Gastrocnemius medialis (tissue), 4 donors: ENCODE measurements at regions not wholly inside any gene's neighbourhood (a gene's known extent, or its start where the extent isn't known, plus 50 kb on each side); places are given as distances from the start of the nearest gene placed in this dataset.

Experiments
- ATAC-seq, 2 donors: fragments of 150-250 bp; one replicate each; pipeline ENCODE4 v1.9.1; 2016
- DNase-seq, 2 donors: peaks; one replicate each; pipeline ENCODE4 v3.0.0-alpha.2; 2019
- H3K27ac ChIP-seq, 4 donors: fragments of 200-600 bp; sonication (generic); 1 replicate in 1 of 4; 2 replicates in 3 of 4; pipeline ENCODE4 v1.5.1; 2016 to 2018; ENCODE audit warnings: mild to moderate bottlenecking in 2 of 4, moderate library complexity in 1 of 4
- H3K27me3 ChIP-seq, 3 donors: fragments of 200-600 bp; sonication (generic) in 2 of 3; 1 replicate in 1 of 3; 2 replicates in 2 of 3; pipeline versions ENCODE4 v1.5.1 to v1.6.0; 2016 to 2019; ENCODE audit warnings: mild to moderate bottlenecking in 1 of 3, moderate library complexity in 1 of 3
- H3K36me3 ChIP-seq, 2 donors: fragments of 200-600 bp; sonication (generic) in 1 of 2; one replicate each; pipeline ENCODE4 v1.5.1; 2017 to 2018
- H3K4me1 ChIP-seq, 2 donors: fragments of 200-600 bp; sonication (generic) in 1 of 2; one replicate each; pipeline ENCODE4 v1.5.1; 2016 to 2017; ENCODE audit warnings: mild to moderate bottlenecking in 2 of 2
- H3K4me3 ChIP-seq, 4 donors: fragments of 200-600 bp; sonication (generic) in 3 of 4; 1 replicate in 1 of 4; 2 replicates in 3 of 4; pipeline ENCODE4 v1.5.1; 2016 to 2019; ENCODE audit warnings: mild to moderate bottlenecking in 2 of 4
- H3K9me3 ChIP-seq, 3 donors: fragments of 200-600 bp; sonication (generic) in 2 of 3; 1 replicate in 1 of 3; 2 replicates in 2 of 3; pipeline ENCODE4 v1.5.1; 2016 to 2019
- POLR2A ChIP-seq, 2 donors: fragments of 450-650 bp; IDR thresholded peaks; one replicate each; pipeline ENCODE4 v1.6.1; 2017; ENCODE audit warnings: antibody characterized with exemption in 2 of 2, mild to moderate bottlenecking in 2 of 2, moderate library complexity in 2 of 2
- in situ Hi-C, 4 donors: fragments of 200-750 bp; cut with MboI; loops; one replicate each; pipeline versions ENCODE4 v1.15.0 to v1.8.0; 2017; ENCODE audit warnings: low sequenced_read_pairs in 4 of 4
- intact Hi-C: fragments of 100-400 bp; cut with DNase I; formaldehyde crosslinking; loops from one replicate; pipeline ENCODE4 v1.15.1; 2023; ENCODE audit warnings: low total_unique reads
- TF ChIP-seq, protein P1 (sequence below), 5 experiments: fragments of 450-650 bp in 3 of 5; fragments of 200-600 bp in 2 of 5; sonication (generic) in 2 of 5; IDR thresholded peaks in 4 of 5; conservative IDR thresholded peaks in 1 of 5; 1 replicate in 4 of 5; 2 replicates in 1 of 5; pipeline ENCODE4 v1.5.1; 2016 to 2019; ENCODE audit warnings: antibody characterized with exemption in 5 of 5, mild to moderate bottlenecking in 3 of 5, moderate library complexity in 3 of 5

DNA sequence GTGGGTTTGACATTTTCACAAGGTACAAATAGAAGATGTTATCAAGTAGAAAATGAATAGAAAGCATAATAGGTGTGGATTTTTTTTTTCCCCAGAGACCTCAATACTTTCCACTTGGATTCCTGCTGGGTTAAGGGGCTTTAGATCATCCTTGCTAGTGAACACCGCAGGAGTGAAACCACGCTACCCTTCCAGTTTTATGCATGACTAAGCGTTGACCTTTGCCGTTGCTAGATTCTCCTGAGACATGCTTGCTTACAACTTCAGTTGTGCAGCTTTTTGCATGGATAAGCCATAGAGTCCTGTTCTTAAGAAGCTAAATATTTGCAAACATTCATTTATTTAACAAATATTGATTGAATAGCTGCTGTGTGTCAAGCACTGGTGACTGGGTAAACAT, 299.7 kb upstream of the LMCD1 start:
- no peaks in the 10 kb centered on the region for H3K36me3 ChIP-seq
- H3K27ac ChIP-seq: no peak overlapping the region
- H3K4me3 ChIP-seq: no peak overlapping the region
- intact Hi-C loops: no loop called here
- no peaks in the 10 kb centered on the region for H3K9me3 ChIP-seq
- ATAC-seq: no peak
- no peaks in the 10 kb centered on the region for H3K27me3 ChIP-seq
- DNase-seq: no peak
- TF ChIP-seq, protein P1, sequence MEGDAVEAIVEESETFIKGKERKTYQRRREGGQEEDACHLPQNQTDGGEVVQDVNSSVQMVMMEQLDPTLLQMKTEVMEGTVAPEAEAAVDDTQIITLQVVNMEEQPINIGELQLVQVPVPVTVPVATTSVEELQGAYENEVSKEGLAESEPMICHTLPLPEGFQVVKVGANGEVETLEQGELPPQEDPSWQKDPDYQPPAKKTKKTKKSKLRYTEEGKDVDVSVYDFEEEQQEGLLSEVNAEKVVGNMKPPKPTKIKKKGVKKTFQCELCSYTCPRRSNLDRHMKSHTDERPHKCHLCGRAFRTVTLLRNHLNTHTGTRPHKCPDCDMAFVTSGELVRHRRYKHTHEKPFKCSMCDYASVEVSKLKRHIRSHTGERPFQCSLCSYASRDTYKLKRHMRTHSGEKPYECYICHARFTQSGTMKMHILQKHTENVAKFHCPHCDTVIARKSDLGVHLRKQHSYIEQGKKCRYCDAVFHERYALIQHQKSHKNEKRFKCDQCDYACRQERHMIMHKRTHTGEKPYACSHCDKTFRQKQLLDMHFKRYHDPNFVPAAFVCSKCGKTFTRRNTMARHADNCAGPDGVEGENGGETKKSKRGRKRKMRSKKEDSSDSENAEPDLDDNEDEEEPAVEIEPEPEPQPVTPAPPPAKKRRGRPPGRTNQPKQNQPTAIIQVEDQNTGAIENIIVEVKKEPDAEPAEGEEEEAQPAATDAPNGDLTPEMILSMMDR (IDR thresholded peaks at IDR 0.05 in 4 of 5, conservative IDR thresholded peaks at IDR 0.05 in 1 of 5): no peak
- no peak for TF ChIP-seq POLR2A (IDR thresholded peaks at IDR 0.05)
- H3K4me1 ChIP-seq: no peaks in the 10 kb centered on the region
- in situ Hi-C loops: no loop called here

DNA sequence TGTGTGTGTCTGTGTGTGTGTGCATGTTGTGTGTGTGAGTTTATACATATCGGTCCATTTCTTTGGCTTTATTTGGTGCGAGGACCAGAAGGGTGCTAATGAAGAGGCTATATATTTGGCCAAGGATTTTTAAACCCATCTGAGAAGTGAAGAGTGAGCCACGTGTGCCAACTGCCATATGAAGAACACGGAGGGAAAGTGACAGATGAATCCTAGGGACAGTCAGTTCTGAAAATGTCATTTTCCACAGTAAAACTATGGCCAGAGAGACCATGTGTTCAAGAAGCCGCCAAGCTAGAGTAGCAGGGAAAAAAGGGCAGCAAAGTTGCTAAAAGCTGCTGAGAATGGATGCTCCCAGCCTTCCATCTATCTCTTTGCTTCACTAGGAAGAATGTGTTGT, 297.3 kb upstream of the LMCD1 start:
- intact Hi-C loops (no loop called here), in situ Hi-C loops (no loop called here)
- Histone ChIP-seq H3K36me3 (no peaks in the 10 kb centered on the region), H3K9me3 (no peaks in the 10 kb centered on the region), H3K4me1 (no peaks in the 10 kb centered on the region), H3K27me3 (no peaks in the 10 kb centered on the region), H3K27ac (no peak overlapping the region), H3K4me3 (no peak overlapping the region)
- ATAC-seq: no peak
- TF ChIP-seq, protein P1 (IDR thresholded peaks at IDR 0.05 in 4 of 5, conservative IDR thresholded peaks at IDR 0.05 in 1 of 5): no peak
- TF ChIP-seq POLR2A (IDR thresholded peaks at IDR 0.05): no peak
- no peak for DNase-seq

DNA sequence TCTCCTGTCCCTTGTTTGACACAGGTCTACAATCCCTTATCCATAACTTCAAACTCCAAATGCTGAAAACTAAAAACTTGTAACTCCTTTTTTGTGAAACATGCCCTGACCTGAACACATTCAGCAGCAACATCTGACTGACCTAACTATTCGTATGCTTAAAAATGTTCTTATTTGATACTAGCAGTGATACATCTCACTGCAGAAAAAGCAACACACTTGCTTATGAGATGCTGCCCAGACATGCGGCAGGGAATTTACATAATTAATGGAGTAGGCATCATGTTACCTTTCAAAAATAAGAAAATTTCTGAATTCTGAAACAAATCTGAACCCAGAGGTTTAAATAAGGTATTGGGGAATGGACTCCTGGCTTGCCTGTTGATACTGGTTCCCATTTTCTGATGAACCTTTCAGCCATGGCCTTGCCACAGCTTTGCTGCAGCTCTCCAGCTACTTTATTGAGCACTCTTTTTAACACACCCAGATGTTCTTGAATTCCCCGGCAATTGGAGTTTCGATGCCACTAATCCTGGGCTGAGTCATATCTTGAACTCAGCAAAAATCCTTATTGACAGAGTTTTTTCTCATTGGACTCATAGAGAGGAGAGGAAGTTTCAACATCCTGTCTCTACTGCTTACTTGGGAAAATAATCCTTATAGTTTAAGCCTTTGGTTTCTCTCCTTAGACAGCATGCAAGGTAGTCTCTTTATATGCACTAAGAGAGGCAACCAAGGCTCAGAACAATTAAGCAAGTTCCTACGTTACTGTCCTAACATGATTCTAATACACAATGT, 296.6 kb upstream of the LMCD1 start:
- in situ Hi-C loops (no loop called here), intact Hi-C loops (no loop called here)
- TF ChIP-seq, protein P1 (IDR thresholded peaks at IDR 0.05 in 4 of 5, conservative IDR thresholded peaks at IDR 0.05 in 1 of 5): no peak
- no peak for TF ChIP-seq POLR2A (IDR thresholded peaks at IDR 0.05)
- Histone ChIP-seq H3K27ac (no peak overlapping the region), H3K27me3 (no peaks in the 10 kb centered on the region), H3K9me3 (no peaks in the 10 kb centered on the region), H3K4me3 (no peak overlapping the region), H3K36me3 (no peaks in the 10 kb centered on the region), H3K4me1 (no peaks in the 10 kb centered on the region)
- no peak for ATAC-seq
- no peak for DNase-seq

DNA sequence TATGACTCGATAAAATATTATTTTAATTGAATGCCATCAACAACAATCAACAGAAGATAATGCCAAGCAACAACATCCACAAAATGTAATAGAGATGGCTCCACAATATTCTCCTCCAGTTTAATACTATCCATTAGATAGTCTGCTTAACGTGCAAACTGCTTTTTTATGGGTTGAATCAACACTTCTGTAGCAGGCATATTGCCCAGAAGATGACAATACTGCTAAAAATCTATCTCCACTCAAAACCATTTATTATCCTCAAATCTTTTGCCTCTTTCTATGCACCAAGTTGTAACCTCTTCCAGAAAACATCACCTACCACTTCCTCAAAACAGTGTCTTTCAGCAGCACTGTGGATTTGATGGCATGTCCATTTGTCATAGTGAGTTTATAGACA, 295.7 kb upstream of the LMCD1 start:
- TF ChIP-seq POLR2A (IDR thresholded peaks at IDR 0.05): no peak
- TF ChIP-seq, protein P1 (IDR thresholded peaks at IDR 0.05 in 4 of 5, conservative IDR thresholded peaks at IDR 0.05 in 1 of 5): no peak
- no peak for ATAC-seq
- intact Hi-C loops: no loop called here

More for the DNA sequence above, 295.7 kb upstream of the LMCD1 start:
- Histone ChIP-seq H3K36me3 (no peaks in the 10 kb centered on the region), H3K27me3 (no peaks in the 10 kb centered on the region), H3K4me3 (no peak overlapping the region), H3K27ac (no peak overlapping the region), H3K4me1 (no peaks in the 10 kb centered on the region), H3K9me3 (no peaks in the 10 kb centered on the region)
- in situ Hi-C loops: no loop called here
- no peak for DNase-seq
